NCI-H524 treated with DMSO at 0.1 percent for 48 hours (cell line): ENCODE measurements at regions not wholly inside any gene's neighbourhood (a gene's known extent, or its start where the extent isn't known, plus 50 kb on each side); places are given as distances from the start of the nearest gene placed in this dataset.
"Not testable (repeated sequence)": the region's sequence is repeated elsewhere in the genome, so short reads cannot be mapped to it uniquely, and the experiment has no call there.

Experiments
- DNase-seq: peaks from one replicate; lab custom pipeline; 2025; lab: John Stamatoyannopoulos, UW

- no peak for DNase-seq
Measured at GRCh38 chrX:122566401-122566800, 617.7 kb upstream of the GRIA3 start.

- no peak for DNase-seq
Measured at GRCh38 chrX:122567911-122568310, 616.2 kb upstream of the GRIA3 start.

GRCh38 chrX:122572461-122572860, 611.6 kb upstream of the GRIA3 start:
- no peak for DNase-seq

- no peak for DNase-seq
Measured at GRCh38 chrX:122579036-122579435, 605.0 kb upstream of the GRIA3 start.

- DNase-seq: no peak
Measured at GRCh38 chrX:122579526-122579925, 604.6 kb upstream of the GRIA3 start.

- no peak for DNase-seq
Measured at GRCh38 chrX:122582280-122582974, 601.7 kb upstream of the GRIA3 start.

GRCh38 chrX:122582975-122583305, 601.1 kb upstream of the GRIA3 start:
- no peak for DNase-seq

- DNase-seq: no peak
Measured at GRCh38 chrX:122583551-122583950, 600.5 kb upstream of the GRIA3 start.

- DNase-seq: no peak
Measured at GRCh38 chrX:122584981-122585380, 599.1 kb upstream of the GRIA3 start.

GRCh38 chrX:122586831-122587230, 597.2 kb upstream of the GRIA3 start:
- no peak for DNase-seq

- no peak for DNase-seq
Measured at GRCh38 chrX:122591546-122591945, 592.5 kb upstream of the GRIA3 start.

GRCh38 chrX:122596998-122597397, 587.1 kb upstream of the GRIA3 start:
- DNase-seq: no peak

GRCh38 chrX:122622795-122623194, 561.3 kb upstream of the GRIA3 start:
- no peak for DNase-seq

- no peak for DNase-seq
Measured at GRCh38 chrX:122625239-122625638, 558.8 kb upstream of the GRIA3 start.

GRCh38 chrX:122625821-122626220, 558.3 kb upstream of the GRIA3 start:
- DNase-seq: no peak

GRCh38 chrX:122626871-122627270, 557.2 kb upstream of the GRIA3 start:
- no peak for DNase-seq

GRCh38 chrX:122641136-122641535, 542.9 kb upstream of the GRIA3 start:
- DNase-seq: no peak

- no peak for DNase-seq
Measured at GRCh38 chrX:122641826-122642225, 542.3 kb upstream of the GRIA3 start.

- DNase-seq: not testable (repeated sequence)
Measured at GRCh38 chrX:122655256-122655655, 528.8 kb upstream of the GRIA3 start.

- no peak for DNase-seq
Measured at GRCh38 chrX:122666601-122667000, 517.5 kb upstream of the GRIA3 start.

GRCh38 chrX:122667667-122668066, 516.4 kb upstream of the GRIA3 start:
- no peak for DNase-seq

GRCh38 chrX:122703762-122704161, 480.3 kb upstream of the GRIA3 start:
- no peak for DNase-seq

GRCh38 chrX:122739770-122740169, 444.3 kb upstream of the GRIA3 start:
- no peak for DNase-seq

GRCh38 chrX:122770581-122770980, 413.5 kb upstream of the GRIA3 start:
- no peak for DNase-seq

GRCh38 chrX:122771933-122772332, 412.1 kb upstream of the GRIA3 start:
- DNase-seq: no peak
